OCI-LY3 (cell line): ENCODE measurements at regions not wholly inside any gene's neighbourhood (a gene's known extent, or its start where the extent isn't known, plus 50 kb on each side); places are given as distances from the start of the nearest gene placed in this dataset.
A peak's percentile ranks its signal among the peaks of the same experiment; 100 is the strongest.

Experiments used
- H2AFZ ChIP-seq: fragments of 200-600, 300-600 bp; shearing (Covaris generic); 2 replicates; pipeline ENCODE4 v1.6.0; 2014; ENCODE audit warnings: antibody characterized with exemption, low read depth, low read length
- H3K27ac ChIP-seq: fragments of 200-600, 300-600 bp; sonication (generic); 2 replicates; pipeline ENCODE4 v1.5.1; 2014; ENCODE audit warnings: mild to moderate bottlenecking, low read length, moderate library complexity, mixed read lengths
- H3K27me3 ChIP-seq: fragments of 200-600, 300-600 bp; sonication (generic); 2 replicates; pipeline ENCODE4 v1.6.1; 2014; ENCODE audit warnings: low read depth, low read length, mixed read lengths
- H3K36me3 ChIP-seq: fragments of 200-600, 300-600 bp; sonication (generic); replicated peaks from 2 replicates; pipeline ENCODE3; 2014; ENCODE audit warnings: low read depth, low read length, mixed read lengths
- H3K4me1 ChIP-seq: fragments of 300-600, 200-600 bp; sonication (generic); 2 replicates; pipeline ENCODE4 v1.6.1; 2014; ENCODE audit warnings: low read length, mixed read lengths
- H3K4me2 ChIP-seq: fragments of 200-600, 300-600 bp; sonication (generic); 2 replicates; pipeline ENCODE4 v1.6.1; 2014; ENCODE audit warnings: low read length, mixed read lengths
- H3K4me3 ChIP-seq: fragments of 300-600, 200-600 bp; sonication (generic); 2 replicates; pipeline ENCODE4 v1.5.1; 2014; ENCODE audit warnings: antibody characterized with exemption, mild to moderate bottlenecking, low read length, moderate library complexity
- H3K79me2 ChIP-seq: fragments of 300-600, 200-600 bp; shearing (Covaris generic); 2 replicates; pipeline ENCODE4 v1.6.1; 2014; ENCODE audit warnings: mild to moderate bottlenecking, low read length, mixed read lengths
- H3K9ac ChIP-seq: fragments of 300-600, 200-600 bp; shearing (Covaris generic); 2 replicates; pipeline ENCODE4 v1.6.0; 2014; ENCODE audit warnings: mild to moderate bottlenecking, low read length, moderate library complexity
- H3K9me3 ChIP-seq: fragments of 200-600, 300-600 bp; shearing (Covaris generic); 2 replicates; pipeline ENCODE4 v1.6.1; 2014; ENCODE audit warnings: low read length, mixed read lengths; ENCODE audit not compliant: insufficient read depth
- H4K20me1 ChIP-seq: fragments of 200-600, 300-600 bp; sonication (generic); 2 replicates; pipeline ENCODE4 v1.6.1; 2016; ENCODE audit warnings: low read length, mixed read lengths; ENCODE audit not compliant: insufficient read depth
- CTCF ChIP-seq: fragments of 200-600, 300-600 bp; sonication (generic); IDR thresholded peaks from 2 replicates; pipeline ENCODE4 v1.5.1; 2014; ENCODE audit warnings: antibody characterized with exemption, low read length, low read depth
- EZH2phosphoT487 ChIP-seq: fragments of 200-600 bp; shearing (Covaris generic); IDR thresholded peaks from 2 replicates; pipeline ENCODE4 v1.6.1; 2018; ENCODE audit warnings: antibody characterized with exemption, mixed run types, low read depth

DNA sequence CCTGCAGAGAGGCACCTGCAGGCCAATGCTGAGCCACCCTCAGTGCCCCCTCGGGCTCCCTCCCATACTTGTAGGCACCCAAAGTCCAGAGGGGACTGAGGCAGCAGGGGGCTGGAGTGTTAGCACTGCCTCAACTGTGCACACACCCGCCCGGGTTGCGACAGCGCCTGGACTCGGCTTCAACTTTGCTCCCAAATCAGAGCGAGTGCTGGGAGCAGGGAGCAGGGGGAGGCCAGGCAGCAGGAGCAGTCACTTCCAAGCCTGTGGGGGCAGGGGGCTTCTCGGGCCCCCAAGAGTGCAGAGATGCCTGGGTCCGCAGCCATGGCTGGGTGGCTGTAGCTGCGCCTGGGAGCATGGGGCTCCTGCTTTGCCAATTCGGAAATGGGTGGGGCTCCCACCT lies 79.5 kb downstream of the DISP1 start:
- H4K20me1 ChIP-seq, result no peaks in the 10 kb centered on the region
- H3K27me3 ChIP-seq, result no peaks in the 10 kb centered on the region
- no peaks in the 10 kb centered on the region for H3K36me3 ChIP-seq
- H3K4me3 ChIP-seq, result no peak overlapping the region
- H3K79me2 ChIP-seq, result no peaks in the 10 kb centered on the region
- H2AFZ ChIP-seq, result no peak overlapping the region
- H3K9me3 ChIP-seq, result no peaks in the 10 kb centered on the region
- no peak overlapping the region for H3K9ac ChIP-seq
- H3K4me1 ChIP-seq, result no peaks in the 10 kb centered on the region
- no peak overlapping the region for H3K27ac ChIP-seq
- H3K4me2 ChIP-seq, result no peak overlapping the region
- no peak for TF ChIP-seq EZH2phosphoT487
- TF ChIP-seq CTCF, result no peak

DNA sequence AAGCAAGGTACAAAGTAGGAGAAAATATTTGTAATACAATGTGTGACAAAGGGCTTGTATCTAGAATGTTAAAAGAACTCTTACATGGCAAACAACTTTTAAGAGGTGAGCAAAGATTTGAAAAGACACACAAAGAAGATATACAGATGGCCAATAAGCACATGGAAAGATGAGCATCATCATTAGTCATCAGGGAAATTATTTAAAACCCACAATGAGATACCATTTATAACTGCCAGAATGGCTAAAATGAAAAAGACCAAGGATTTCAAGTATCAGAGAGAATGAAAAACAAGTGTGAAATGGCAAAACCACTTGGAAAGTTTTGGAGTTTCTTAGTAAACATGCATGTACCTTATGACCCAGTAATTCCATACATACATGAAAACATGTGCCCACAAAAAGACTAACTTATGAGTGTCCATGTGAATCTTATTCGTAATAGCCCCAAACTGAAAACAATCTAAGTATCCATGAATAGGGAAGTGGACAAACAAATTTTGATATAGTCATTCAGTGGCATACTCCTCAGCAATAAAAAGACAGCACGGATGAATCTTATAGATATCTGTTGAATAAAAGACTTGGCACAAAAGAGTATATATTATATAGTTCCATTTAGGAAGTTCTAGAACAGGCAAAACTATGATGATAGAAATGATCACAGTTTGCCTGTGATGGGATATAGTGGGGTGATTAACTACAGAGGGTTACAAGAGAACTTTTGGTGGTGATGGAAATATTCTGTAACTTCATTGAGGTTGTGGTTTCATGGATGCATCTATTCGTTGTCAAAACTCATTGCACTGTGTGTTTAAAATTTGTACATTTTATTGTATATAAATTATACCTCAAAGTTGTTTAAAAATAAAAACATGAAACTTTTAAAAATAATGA lies 82.0 kb downstream of the DISP1 start:
- Histone ChIP-seq H2AFZ (no peak overlapping the region), H3K4me1 (no peaks in the 10 kb centered on the region), H3K79me2 (no peaks in the 10 kb centered on the region), H3K9me3 (no peaks in the 10 kb centered on the region), H3K4me3 (no peak overlapping the region), H3K9ac (no peak overlapping the region), H3K36me3 (no peaks in the 10 kb centered on the region), H3K27ac (no peak overlapping the region), H3K27me3 (no peaks in the 10 kb centered on the region), H4K20me1 (no peaks in the 10 kb centered on the region), H3K4me2 (no peak overlapping the region)
- TF ChIP-seq CTCF (no peak), EZH2phosphoT487 (no peak)

DNA sequence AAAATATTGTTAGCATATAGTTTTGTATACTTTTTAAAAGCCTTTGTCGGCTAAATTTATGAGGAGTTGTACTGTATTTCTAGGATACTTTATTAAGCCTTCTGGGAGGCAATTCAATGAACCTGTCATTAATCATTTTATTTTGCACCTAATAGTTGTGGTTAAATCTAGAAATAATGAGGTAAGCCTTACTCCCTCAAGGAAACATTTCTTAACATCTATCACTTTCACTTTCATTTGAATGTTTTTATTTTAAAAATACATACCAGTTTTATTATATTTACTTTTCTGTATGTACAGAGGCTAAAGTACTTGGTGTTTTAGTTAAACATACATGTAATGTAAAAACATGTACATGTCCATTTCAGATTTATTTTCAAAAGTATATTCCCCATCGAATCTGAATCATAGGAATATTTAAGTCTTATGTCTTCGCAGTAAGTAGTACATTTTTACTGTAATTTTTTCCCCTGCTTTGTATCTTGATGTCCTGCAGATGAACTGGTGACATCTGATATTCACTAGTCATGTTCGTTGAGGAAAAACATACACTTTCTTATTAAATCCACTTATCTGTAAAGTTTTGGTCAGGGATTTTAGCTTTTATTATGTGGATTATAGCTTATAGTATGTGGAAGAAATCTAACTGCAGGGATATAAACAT lies 82.8 kb downstream of the DISP1 start:
- no peak overlapping the region for H2AFZ ChIP-seq

More for the DNA sequence above, 82.8 kb downstream of the DISP1 start:
- TF ChIP-seq EZH2phosphoT487, result no peak
- no peak for TF ChIP-seq CTCF
- Histone ChIP-seq H3K4me2 (peak overlapping the region; percentile 23; the same call in 1 of the 2 replicates), H3K9me3 (no peaks in the 10 kb centered on the region), H3K4me1 (no peaks in the 10 kb centered on the region), H4K20me1 (no peaks in the 10 kb centered on the region), H3K36me3 (no peaks in the 10 kb centered on the region), H3K27ac (no peak overlapping the region), H3K27me3 (no peaks in the 10 kb centered on the region), H3K9ac (no peak overlapping the region), H3K79me2 (no peaks in the 10 kb centered on the region), H3K4me3 (peak overlapping the region; percentile 33; the same call in 1 of the 2 replicates)
